Subcutaneous abdominal adipose tissue (tissue), 5 donors: ENCODE measurements at regions not wholly inside any gene's neighbourhood (a gene's known extent, or its start where the extent isn't known, plus 50 kb on each side); places are given as distances from the start of the nearest gene placed in this dataset.
"Not testable (repeated sequence)": the region's sequence is repeated elsewhere in the genome, so short reads cannot be mapped to it uniquely, and the experiment has no call there.

Experiments used
- H3K27ac ChIP-seq: one replicate; pipeline ENCODE4 v1.7.0; 2013; ENCODE audit warnings: low read depth, mild to moderate bottlenecking, inconsistent platforms, low read length, moderate library complexity
- H3K27me3 ChIP-seq, 5 donors: one replicate each; pipeline ENCODE4 v1.7.0; 2013; ENCODE audit warnings: low read length in 5 of 5, inconsistent platforms in 1 of 5; ENCODE audit not compliant: control insufficient read depth in 5 of 5, insufficient read depth in 4 of 5
- H3K36me3 ChIP-seq, 5 donors: one replicate each; pipeline ENCODE4 v1.7.0; 2013; ENCODE audit warnings: low read length in 5 of 5; ENCODE audit not compliant: control insufficient read depth in 5 of 5, insufficient read depth in 5 of 5
- H3K4me1 ChIP-seq, 5 donors: one replicate each; pipeline ENCODE4 v1.7.0; 2013; ENCODE audit warnings: low read length in 5 of 5, mild to moderate bottlenecking in 3 of 5, moderate library complexity in 1 of 5; ENCODE audit not compliant: control insufficient read depth in 5 of 5, insufficient read depth in 5 of 5
- H3K4me3 ChIP-seq, 5 donors: one replicate each; pipeline ENCODE4 v1.7.0; 2013; ENCODE audit warnings: low read length in 5 of 5, low read depth in 1 of 5
- H3K9ac ChIP-seq, 5 donors: one replicate each; pipeline ENCODE4 v1.7.0; 2013; ENCODE audit warnings: low read length in 5 of 5, mild to moderate bottlenecking in 4 of 5, moderate library complexity in 3 of 5
- H3K9me3 ChIP-seq, 5 donors: one replicate each; pipeline ENCODE4 v1.7.0; 2013; ENCODE audit warnings: low read length in 5 of 5; ENCODE audit not compliant: control insufficient read depth in 5 of 5
- donor health status: healthy.
- donor health status: healthy.
- donor health status: healthy.
- donor health status: healthy.
- donor health status: healthy.

DNA sequence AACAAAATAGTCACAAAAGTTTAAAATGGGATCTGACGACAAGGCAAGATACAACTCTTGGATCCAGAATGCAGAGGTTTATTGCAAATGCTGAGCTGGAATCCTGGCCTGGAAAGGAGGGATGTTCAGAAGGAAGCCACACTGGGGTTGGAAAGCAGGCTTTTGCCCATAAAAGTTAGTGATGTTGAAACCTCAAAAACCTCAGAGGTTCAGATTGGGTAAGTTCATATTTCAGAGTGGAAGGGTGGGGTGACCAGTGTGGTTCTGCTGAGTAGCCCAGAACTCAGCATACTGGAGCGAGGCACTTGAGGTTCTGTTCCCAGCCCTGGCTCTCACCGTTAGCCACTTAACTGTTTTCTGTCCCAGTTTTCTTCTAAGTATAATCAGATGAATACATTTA, 114.0 kb upstream of the OSTN start:
- Histone ChIP-seq H3K9me3 (peaks cover 0 to 6% (median 0%) of the 10 kb centered on the region in 5 donors), H3K36me3 (no peaks in the 10 kb centered on the region), H3K9ac (no peak overlapping the region), H3K4me1 (no peaks in the 10 kb centered on the region), H3K27ac (no peak overlapping the region), H3K27me3 (no peaks in the 10 kb centered on the region), H3K4me3 (no peak overlapping the region)

DNA sequence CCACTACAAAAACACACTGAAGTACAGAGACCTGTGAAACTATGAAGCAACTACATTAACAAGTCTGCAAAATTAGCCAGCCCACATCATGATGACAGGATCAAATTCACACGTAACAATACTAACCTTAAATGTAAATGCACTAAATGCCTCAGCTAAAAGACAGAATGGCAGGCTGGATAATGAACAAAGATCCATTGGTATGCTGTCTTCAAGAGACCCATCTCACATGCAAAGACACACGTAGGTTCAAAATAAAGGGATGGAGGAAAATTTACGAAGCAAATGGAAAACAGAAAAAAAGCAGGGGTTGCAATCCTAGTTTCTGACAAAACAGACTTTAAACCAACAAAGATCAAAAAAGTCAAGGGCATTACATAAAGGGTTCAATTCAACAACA, 120.1 kb upstream of the OSTN start:
- H3K27me3 ChIP-seq, H3K9ac ChIP-seq, H3K36me3 ChIP-seq, H3K27ac ChIP-seq, H3K4me3 ChIP-seq, H3K9me3 ChIP-seq, H3K4me1 ChIP-seq: not testable (repeated sequence)

DNA sequence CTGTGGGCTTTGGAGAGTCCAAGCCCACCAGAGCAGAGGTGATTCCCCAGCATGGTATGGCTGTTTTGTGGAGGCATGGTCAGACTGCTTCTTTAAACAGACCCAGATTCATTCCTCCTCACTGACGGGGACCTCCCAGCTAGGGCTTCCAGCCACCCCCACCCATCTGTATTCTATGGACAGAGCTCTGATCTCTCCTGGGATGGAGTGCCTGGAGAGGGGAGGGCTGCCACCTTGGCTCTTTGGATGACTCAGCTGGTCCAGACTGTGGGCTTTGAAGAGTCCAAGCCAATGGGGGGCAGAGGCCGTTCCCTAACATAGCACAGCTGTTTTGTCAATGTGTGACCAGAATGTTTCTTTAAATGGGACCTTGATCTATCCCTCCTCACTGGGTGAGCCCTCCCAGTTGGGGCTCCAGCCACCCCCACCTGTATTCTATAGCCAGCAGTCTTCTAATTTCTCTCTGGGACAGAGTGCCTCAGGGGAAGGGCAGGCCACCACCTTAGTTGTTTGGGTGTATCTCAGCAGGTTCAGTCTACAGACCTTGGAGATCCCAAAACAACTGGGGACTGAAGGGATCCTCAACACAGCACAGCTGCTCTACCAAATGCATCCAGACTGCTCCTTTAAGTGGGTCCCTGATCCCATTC, 122.0 kb upstream of the OSTN start:
- H3K4me3 ChIP-seq: no peak overlapping the region

DNA sequence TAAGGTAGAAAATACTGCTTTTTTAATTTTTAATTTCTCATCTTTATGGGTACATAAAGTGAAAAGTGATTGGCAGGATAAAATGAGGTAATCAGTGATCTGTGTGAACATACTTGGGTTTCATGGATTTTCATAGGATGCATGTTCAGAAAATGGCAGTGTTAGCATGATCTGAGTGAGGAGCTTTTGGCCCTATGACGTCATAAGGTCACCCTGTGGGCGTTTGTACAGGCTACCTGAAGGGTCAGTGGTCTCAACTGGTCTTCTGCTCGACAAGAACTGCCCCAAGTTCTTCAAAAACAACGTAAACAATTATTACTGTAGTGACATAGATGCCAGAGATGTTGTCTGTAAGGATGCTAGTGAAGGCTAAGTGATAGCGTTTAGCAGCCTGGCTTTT, 124.5 kb upstream of the OSTN start:
- Histone ChIP-seq H3K9me3 (peaks cover 0 to 4% (median 0%) of the 10 kb centered on the region in 5 donors), H3K4me3 (no peak overlapping the region), H3K27ac (no peak overlapping the region), H3K4me1 (no peaks in the 10 kb centered on the region), H3K9ac (no peak overlapping the region), H3K27me3 (no peaks in the 10 kb centered on the region), H3K36me3 (no peaks in the 10 kb centered on the region)

More for the DNA sequence above, 122.0 kb upstream of the OSTN start:
- Histone ChIP-seq H3K4me1 (no peaks in the 10 kb centered on the region), H3K9me3 (peaks cover 0 to 4% (median 0%) of the 10 kb centered on the region in 5 donors), H3K36me3 (no peaks in the 10 kb centered on the region), H3K27me3 (no peaks in the 10 kb centered on the region), H3K9ac (no peak overlapping the region), H3K27ac (no peak overlapping the region)

DNA sequence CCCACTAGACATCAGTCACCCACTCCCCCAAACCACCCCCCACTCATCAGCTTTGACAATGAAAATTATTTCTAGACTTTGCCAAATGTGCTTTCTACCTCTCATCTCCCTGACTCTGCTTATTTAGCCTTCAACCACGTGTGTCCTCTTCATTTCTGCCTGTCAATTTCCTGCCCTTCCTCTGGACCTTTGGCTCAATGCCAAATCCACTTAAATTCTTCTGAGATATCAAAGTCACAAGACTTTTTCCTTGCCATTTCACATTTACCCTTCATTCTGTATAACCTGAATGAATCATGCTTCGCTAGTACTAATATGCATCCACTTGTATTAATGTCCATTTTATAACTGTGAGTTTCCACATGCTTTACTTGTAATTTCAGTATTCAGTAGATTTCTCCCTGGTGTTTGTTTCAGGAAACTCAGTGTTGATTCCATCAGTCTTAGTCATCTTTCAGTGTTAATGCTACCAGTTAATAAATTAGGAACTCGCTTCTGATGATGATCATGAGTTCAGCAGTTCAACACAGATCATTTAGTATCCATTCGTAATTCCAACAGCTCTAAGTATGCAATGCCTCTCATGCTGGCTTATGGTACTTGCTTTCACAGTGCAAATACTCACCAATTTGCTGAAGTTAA, 128.2 kb upstream of the OSTN start:
- no peaks in the 10 kb centered on the region for H3K4me1 ChIP-seq
- no peak overlapping the region for H3K27ac ChIP-seq
- H3K9ac ChIP-seq: no peak overlapping the region
- H3K4me3 ChIP-seq: no peak overlapping the region
- H3K9me3 ChIP-seq: no peaks in the 10 kb centered on the region
- H3K27me3 ChIP-seq: no peaks in the 10 kb centered on the region
- H3K36me3 ChIP-seq: no peaks in the 10 kb centered on the region

DNA sequence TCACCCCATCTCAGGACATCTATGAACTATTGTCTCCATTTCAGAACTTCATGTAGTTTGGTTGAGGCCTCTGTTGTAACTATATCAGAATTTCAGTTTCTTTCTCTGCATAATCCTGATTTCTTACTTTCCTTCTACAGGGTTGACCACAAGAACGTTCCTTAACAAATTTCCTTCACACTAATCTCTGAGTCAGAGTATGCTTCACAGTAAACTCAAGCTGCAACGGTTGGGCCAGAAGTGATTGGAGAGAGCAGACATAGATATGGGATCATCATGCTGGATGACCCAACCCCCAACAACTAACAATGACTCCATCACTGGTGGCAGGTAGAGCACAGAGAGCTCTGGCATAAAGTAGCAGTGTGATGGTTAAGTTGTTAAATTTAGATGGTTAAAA, 128.8 kb upstream of the OSTN start:
- no peaks in the 10 kb centered on the region for H3K9me3 ChIP-seq
- H3K36me3 ChIP-seq: no peaks in the 10 kb centered on the region
- H3K4me1 ChIP-seq: no peaks in the 10 kb centered on the region
- H3K9ac ChIP-seq: no peak overlapping the region
- no peak overlapping the region for H3K27ac ChIP-seq
- H3K27me3 ChIP-seq: no peaks in the 10 kb centered on the region
- no peak overlapping the region for H3K4me3 ChIP-seq

DNA sequence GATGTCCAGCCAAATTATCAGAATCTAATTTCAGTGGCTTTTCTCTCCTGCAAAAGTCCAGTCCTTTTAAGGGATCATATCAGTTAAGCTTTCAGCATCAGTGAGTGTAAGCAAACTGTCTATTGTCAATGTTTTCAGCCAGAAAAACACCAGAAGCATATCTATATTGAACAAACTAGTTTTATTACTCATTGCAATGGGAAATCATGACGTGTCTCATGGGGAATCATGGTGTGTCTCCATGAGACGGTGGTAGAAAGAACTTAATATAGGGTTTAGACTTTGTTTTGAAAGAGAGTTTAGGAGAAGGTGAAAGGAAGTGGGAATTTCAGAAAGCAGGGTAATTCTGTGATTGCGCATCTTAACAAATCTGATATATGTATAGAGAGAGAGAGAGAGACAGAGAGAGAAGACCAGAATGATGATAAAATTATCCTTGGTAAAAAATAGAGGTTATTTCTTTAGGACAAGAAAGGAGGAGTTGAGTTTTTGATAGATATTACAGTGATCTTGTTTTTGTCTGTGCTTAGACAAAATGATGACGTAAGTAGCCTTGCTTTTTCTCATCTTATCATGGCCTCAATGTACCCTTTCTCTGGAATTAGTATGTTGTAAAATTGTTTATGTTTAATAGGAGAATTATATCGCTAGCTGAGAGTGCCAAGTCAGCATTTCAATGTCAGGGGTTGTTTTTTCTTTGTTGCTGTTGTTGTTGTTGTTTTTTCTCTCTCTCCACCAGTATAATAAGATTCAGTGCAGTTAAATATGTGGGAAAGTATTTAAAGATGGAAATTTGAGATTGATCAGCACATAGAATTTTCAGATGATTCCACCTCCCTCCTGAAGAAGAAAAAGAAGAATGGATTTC, 129.9 kb upstream of the OSTN start:
- no peak overlapping the region for H3K27ac ChIP-seq
- H3K27me3 ChIP-seq: no peaks in the 10 kb centered on the region
- H3K36me3 ChIP-seq: no peaks in the 10 kb centered on the region
- H3K9me3 ChIP-seq: no peaks in the 10 kb centered on the region
- no peak overlapping the region for H3K9ac ChIP-seq
- no peaks in the 10 kb centered on the region for H3K4me1 ChIP-seq
- H3K4me3 ChIP-seq: no peak overlapping the region

DNA sequence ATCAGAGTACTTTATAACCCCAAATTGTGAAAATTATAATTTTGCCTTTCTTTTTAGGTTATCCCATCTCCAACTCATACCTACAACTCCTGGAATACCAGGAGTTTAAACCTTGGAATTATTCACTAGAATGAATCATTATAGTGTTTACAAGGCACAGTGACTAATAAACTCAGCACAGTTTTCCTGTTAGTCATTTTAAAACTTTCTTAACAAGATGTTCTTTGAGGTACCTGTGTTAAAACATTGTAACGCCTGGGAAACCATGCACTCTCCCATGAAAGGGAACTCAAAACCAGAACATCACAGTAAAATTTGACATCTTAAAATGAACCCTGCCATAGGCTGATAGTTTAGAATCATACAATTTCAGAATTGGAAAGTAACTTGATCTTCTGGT, 132.4 kb upstream of the OSTN start:
- Histone ChIP-seq H3K27ac (no peak overlapping the region), H3K27me3 (no peaks in the 10 kb centered on the region), H3K9me3 (no peaks in the 10 kb centered on the region), H3K4me1 (no peaks in the 10 kb centered on the region), H3K4me3 (no peak overlapping the region), H3K9ac (no peak overlapping the region), H3K36me3 (no peaks in the 10 kb centered on the region)

DNA sequence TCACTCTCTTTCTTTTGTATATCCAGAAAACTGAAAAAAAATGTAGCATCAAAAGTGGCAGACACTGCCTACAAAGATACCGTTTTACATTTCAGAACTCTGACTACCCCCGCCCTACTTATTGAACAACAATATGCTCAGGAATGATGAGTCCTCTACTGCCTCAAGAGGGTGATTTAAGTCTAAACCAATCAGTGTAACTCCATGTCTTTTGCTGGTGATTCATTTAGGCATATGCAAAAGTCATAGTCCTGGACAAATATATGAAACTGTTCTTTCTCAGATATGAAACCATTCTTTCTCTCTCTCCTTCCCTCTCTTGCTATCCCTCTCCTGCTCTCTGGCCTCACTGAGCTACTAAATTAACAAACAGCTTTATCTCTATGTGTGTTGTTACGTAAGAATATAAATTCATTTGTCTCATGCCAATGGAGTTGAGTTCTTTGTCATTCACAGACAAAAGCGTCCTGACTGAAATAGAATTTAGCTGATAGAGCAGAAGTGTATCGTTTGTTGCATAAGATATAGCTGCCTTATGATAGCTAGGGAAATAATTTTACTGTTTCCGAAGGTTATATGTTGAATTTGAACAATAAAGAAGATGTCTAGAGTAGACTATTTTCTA, 133.7 kb upstream of the OSTN start:
- H3K4me3 ChIP-seq: no peak overlapping the region
- no peaks in the 10 kb centered on the region for H3K9me3 ChIP-seq
- no peaks in the 10 kb centered on the region for H3K27me3 ChIP-seq
- no peak overlapping the region for H3K27ac ChIP-seq
- H3K4me1 ChIP-seq: no peaks in the 10 kb centered on the region
- H3K36me3 ChIP-seq: no peaks in the 10 kb centered on the region
- no peak overlapping the region for H3K9ac ChIP-seq

DNA sequence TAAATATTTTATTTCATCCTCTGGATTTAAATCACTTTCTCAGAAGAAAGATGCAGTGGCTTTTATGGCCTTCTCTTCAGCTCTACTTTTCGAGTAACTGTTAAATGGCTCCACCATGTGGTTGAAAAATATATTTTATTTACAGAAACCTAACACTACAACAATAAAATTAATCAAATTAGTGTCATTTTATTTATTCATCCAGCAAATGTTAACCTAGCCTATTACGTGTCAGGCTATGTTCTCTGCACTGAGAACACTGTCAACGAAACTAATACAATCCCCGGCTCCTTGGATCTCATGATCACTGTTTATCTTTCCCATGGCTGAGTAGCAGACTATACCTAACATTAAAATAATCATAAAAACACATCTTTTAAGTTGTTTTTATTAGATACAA, 148.0 kb upstream of the OSTN start:
- Histone ChIP-seq H3K9me3 (no peaks in the 10 kb centered on the region), H3K4me1 (no peaks in the 10 kb centered on the region), H3K4me3 (no peak overlapping the region), H3K27ac (no peak overlapping the region), H3K27me3 (no peaks in the 10 kb centered on the region), H3K36me3 (no peaks in the 10 kb centered on the region), H3K9ac (no peak overlapping the region)
